ENCODE measurements at regions not wholly inside any gene's neighbourhood (a gene's known extent, or its start where the extent isn't known, plus 50 kb on each side); places are given as distances from the start of the nearest gene placed in this dataset.
"Not testable (repeated sequence)": the region's sequence is repeated elsewhere in the genome, so short reads cannot be mapped to it uniquely, and the experiment has no call there.

DNA sequence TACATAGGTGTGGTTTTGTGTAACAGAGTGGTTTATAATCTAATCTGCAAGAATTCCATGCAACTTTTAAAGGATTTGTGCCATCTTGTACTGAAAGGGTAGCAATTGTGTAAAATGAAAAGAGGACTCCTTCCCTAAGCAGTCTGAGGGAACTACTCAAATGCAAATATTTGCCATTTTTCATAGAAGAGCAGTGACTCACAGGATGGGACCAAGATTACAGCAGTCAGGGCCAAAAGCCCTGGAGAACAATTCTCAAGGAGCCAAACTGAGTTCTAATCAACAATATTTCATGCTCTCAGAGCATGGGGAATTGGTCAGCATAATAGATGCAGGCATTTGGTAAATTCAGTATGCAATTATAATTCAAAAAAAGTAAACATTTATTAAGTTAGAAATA is 495.8 kb downstream of the CHSY3 start:
- no peak for TF ChIP-seq TAF1 (IDR thresholded peaks at IDR 0.05; ENCODE audit: borderline replicate concordance, low read depth, low read length)
- DNase-seq (ENCODE audit: insufficient read length): no peak
- FAIRE-seq: no peak

DNA sequence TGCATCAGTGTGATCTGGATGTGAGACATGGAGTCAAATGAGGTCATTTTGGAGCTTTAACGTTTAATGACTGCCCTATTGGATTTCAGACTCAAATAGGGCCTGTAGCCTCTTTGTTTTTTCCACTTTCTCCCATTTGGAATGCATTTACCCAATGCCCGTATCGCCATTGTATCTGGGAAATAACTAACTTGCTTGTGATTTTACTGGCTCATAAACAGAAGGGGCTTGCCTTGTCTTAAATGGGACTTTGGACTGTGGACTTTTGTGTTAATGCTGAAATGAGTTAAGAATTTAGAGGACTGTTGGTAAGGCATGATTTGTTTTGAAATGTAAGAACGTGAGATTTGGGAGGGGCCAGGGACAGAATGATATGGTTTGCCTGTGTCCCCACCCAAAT is 494.6 kb downstream of the CHSY3 start:
- DNase-seq (ENCODE audit: insufficient read length) (no peak), FAIRE-seq (no peak)
- TF ChIP-seq POLR2A (IDR thresholded peaks at IDR 0.05; ENCODE audit: low read depth, low read length) (no peak), TAF1 (IDR thresholded peaks at IDR 0.05; ENCODE audit: borderline replicate concordance, low read depth, low read length) (no peak), POLR2AphosphoS5 (IDR thresholded peaks at IDR 0.05; ENCODE audit: low read depth, low read length) (no peak)

GRCh38 chr5:130397727-130398126 is 493.5 kb downstream of the CHSY3 start:
- not testable (repeated sequence) for DNase-seq (ENCODE audit: insufficient read length); FAIRE-seq

GRCh38 chr5:130397132-130397531 is 492.9 kb downstream of the CHSY3 start:
- DNase-seq (ENCODE audit: insufficient read length): no peak
- TF ChIP-seq TAF1 (IDR thresholded peaks at IDR 0.05; ENCODE audit: borderline replicate concordance, low read depth, low read length) (no peak), POLR2AphosphoS5 (IDR thresholded peaks at IDR 0.05; ENCODE audit: low read depth, low read length) (no peak), POLR2A (IDR thresholded peaks at IDR 0.05; ENCODE audit: low read depth, low read length) (no peak)
- FAIRE-seq: no peak

DNA sequence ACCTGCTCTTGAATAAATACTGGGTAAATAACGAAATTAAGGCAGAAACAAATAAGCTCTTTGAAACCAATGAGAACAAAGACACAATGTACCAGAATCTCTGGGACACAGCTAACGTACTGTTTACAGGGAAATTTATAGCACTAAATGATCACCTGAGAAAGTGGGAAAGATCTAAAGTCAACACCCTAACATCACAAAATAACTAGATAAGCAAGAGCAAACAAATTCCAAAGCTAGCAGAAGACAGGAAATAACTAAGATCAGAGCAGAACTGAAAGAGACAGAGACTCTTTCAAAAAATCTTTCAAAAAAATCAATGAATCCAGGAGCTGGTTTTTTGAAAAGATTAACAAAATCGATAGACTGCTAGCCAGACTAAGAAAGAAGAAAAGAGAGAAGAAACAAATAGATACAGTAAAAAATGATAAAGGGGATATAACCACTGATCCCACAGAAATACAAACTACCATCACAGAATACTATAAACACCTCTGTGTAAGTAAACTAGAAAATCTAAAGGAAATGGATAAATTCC is 487.5 kb downstream of the CHSY3 start:
- not testable (repeated sequence) for FAIRE-seq; DNase-seq (ENCODE audit: insufficient read length)

DNA sequence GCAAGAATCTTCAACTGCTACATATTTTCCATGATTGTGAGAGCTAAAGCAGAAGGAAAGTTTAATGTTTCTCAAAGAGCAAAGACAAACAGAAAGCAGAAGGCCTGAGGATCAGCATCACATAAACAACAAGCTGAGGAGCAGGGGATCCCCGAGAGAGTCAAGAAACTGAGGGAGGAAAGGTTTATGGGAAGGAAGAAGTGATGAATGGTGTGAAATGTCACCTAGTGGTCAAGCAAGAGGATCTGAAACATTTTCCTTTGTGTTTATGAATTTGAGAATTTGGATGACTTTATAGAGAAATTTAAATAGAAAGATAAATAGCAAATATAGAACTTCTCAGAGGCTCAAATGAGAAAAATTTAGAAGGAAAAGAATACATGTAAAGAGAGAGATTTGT is 481.9 kb downstream of the CHSY3 start:
- no peak for DNase-seq (ENCODE audit: insufficient read length)
- no peak for FAIRE-seq
- no peak for TF ChIP-seq POLR2AphosphoS5 (IDR thresholded peaks at IDR 0.05; ENCODE audit: low read depth, low read length)
- TF ChIP-seq TAF1 (IDR thresholded peaks at IDR 0.05; ENCODE audit: borderline replicate concordance, low read depth, low read length): no peak
- no peak for TF ChIP-seq POLR2A (IDR thresholded peaks at IDR 0.05; ENCODE audit: low read depth, low read length)

DNA sequence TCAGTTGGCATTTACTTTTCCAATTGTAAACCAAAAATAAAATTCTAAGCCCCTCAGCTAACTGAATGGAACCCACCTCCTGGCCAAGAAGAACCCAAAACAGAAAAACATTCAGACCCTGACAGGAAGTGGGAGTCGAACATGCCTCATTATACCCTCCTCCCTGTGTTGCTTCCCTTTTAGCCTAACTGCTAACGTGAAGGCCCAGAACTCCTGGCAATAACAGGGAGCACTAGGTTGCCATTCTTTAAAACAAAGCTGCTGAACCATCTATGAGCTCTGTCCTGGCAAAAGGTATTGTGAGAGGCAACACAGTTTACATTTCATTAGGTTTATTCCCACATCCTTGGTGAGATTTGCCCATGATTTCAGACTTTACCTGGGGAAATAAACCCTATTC is 481.4 kb downstream of the CHSY3 start:
- FAIRE-seq (no peak), DNase-seq (ENCODE audit: insufficient read length) (no peak)
- TF ChIP-seq TAF1 (IDR thresholded peaks at IDR 0.05; ENCODE audit: borderline replicate concordance, low read depth, low read length) (no peak), POLR2AphosphoS5 (IDR thresholded peaks at IDR 0.05; ENCODE audit: low read depth, low read length) (no peak), POLR2A (IDR thresholded peaks at IDR 0.05; ENCODE audit: low read depth, low read length) (no peak)

GRCh38 chr5:130365956-130366355 is 461.7 kb downstream of the CHSY3 start:
- FAIRE-seq: no peak
- TF ChIP-seq POLR2A (IDR thresholded peaks at IDR 0.05; ENCODE audit: low read depth, low read length): no peak
- DNase-seq (ENCODE audit: insufficient read length): no peak

DNA sequence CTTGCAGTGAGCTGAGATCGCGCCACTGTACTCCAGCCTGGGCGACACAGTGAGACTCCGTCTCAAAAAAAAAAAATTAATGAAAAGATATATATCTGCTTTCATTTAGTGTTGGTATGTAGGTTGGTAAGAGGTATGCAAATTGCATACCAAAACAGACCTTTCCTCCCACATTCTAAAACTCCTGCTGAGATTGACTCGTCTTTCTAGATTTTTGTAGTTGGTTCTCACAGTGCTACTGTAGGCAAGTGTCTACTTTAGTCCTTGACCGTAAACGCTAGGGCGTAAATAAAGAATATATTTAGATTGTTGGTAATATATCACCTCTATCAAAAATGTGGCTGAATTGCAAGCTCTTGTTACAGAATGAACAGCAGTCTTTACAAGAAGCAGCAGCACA is 445.9 kb downstream of the CHSY3 start:
- TF ChIP-seq POLR2A (IDR thresholded peaks at IDR 0.05; ENCODE audit: low read depth, low read length) (no peak), POLR2AphosphoS5 (IDR thresholded peaks at IDR 0.05; ENCODE audit: low read depth, low read length) (no peak), TAF1 (IDR thresholded peaks at IDR 0.05; ENCODE audit: borderline replicate concordance, low read depth, low read length) (no peak)
- FAIRE-seq: no peak

DNA sequence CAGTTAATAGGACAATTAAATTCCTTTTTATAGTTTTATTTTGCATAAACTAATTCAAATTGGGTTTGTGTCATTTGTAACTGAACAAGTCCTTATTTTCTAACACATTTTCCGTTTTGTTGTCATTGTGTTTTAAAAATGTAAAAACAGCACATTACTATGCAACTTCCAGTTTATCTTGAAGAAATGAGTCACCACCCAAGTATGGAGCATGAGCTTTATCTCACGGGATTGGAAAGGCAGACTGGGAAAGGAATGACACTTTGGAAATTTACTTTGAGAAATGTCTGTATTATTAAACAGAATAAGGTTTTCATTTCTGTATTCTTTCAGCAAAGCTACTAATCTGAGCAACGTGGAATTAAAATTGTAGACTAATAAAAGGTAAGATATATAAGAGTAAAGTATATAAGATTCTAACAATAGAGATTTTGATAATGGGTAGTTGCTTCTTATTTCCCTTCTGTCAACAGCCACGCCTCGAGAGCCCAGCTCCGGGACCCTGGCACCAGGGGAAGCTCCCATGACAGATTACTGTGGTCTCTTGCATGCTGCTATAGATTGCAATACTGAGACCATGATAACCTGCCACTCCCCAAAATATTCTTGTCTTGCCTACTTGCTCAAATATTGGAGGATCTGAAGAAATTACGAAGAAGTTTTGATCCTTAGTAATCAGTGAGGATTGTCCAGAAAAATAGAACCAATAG is 433.1 kb downstream of the CHSY3 start:
- DNase-seq (ENCODE audit: insufficient read length): no peak
- no peak for FAIRE-seq
- TF ChIP-seq TAF1 (IDR thresholded peaks at IDR 0.05; ENCODE audit: borderline replicate concordance, low read depth, low read length) (no peak), POLR2A (IDR thresholded peaks at IDR 0.05; ENCODE audit: low read depth, low read length) (no peak), POLR2AphosphoS5 (IDR thresholded peaks at IDR 0.05; ENCODE audit: low read depth, low read length) (no peak)

More for the DNA sequence above, 445.9 kb downstream of the CHSY3 start:
- no peak for DNase-seq (ENCODE audit: insufficient read length)

GRCh38 chr5:130335117-130335516 is 430.9 kb downstream of the CHSY3 start:
- TF ChIP-seq TAF1 (IDR thresholded peaks at IDR 0.05; ENCODE audit: borderline replicate concordance, low read depth, low read length) (no peak), POLR2AphosphoS5 (IDR thresholded peaks at IDR 0.05; ENCODE audit: low read depth, low read length) (no peak), POLR2A (IDR thresholded peaks at IDR 0.05; ENCODE audit: low read depth, low read length) (no peak)
- DNase-seq (ENCODE audit: insufficient read length): no peak
- no peak for FAIRE-seq

- FAIRE-seq (no peak), DNase-seq (ENCODE audit: insufficient read length) (no peak)
- TF ChIP-seq TAF1 (IDR thresholded peaks at IDR 0.05; ENCODE audit: borderline replicate concordance, low read depth, low read length) (no peak), POLR2A (IDR thresholded peaks at IDR 0.05; ENCODE audit: low read depth, low read length) (no peak), POLR2AphosphoS5 (IDR thresholded peaks at IDR 0.05; ENCODE audit: low read depth, low read length) (no peak)
Observed at GRCh38 chr5:130333089-130333488, 428.8 kb downstream of the CHSY3 start.

DNA sequence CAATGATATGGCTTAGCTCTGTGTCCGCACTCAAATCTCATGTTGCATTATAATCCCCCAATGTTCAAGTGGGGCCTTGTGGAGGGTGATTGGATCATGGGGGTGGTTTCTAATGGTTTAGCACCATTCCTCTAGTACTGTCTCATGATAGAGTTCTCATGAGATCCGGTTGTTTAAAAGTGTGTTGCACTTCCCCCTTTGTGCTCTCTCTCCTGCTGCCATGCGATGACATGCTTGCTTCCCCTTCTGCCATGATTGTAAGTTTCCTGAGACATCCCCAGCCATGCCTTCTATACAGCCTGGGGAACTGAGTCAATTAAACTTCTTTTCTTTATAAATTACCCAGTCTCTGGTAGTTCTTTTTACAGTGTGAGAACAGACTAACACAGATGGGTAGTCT is 427.1 kb downstream of the CHSY3 start:
- TF ChIP-seq POLR2AphosphoS5 (IDR thresholded peaks at IDR 0.05; ENCODE audit: low read depth, low read length): no peak
- no peak for TF ChIP-seq POLR2A (IDR thresholded peaks at IDR 0.05; ENCODE audit: low read depth, low read length)
- no peak for TF ChIP-seq TAF1 (IDR thresholded peaks at IDR 0.05; ENCODE audit: borderline replicate concordance, low read depth, low read length)
- FAIRE-seq (no peak), DNase-seq (ENCODE audit: insufficient read length) (no peak)
